GM18858 (cell line): ENCODE measurements at regions not wholly inside any gene's neighbourhood (a gene's known extent, or its start where the extent isn't known, plus 50 kb on each side); places are given as distances from the start of the nearest gene placed in this dataset.

ENCODE experiments used
- ATAC-seq: cut with Tn5 transposase; IDR thresholded peaks from one replicate; pipeline ENCODE4 v1.9.1; 2021; ENCODE audit not compliant: unreplicated experiment

- ATAC-seq, result no peak
These were observed 440.0 kb upstream of the PROK2 start for GRCh38 chr3:72224804-72225509.

GRCh38 chr3:72223628-72224027 lies 438.7 kb upstream of the PROK2 start:
- ATAC-seq, result no peak

GRCh38 chr3:72223116-72223515 lies 438.2 kb upstream of the PROK2 start:
- ATAC-seq, result no peak

GRCh38 chr3:72222410-72222809 lies 437.5 kb upstream of the PROK2 start:
- no peak for ATAC-seq

- no peak for ATAC-seq
These were observed 436.0 kb upstream of the PROK2 start for GRCh38 chr3:72220946-72221345.

- no peak for ATAC-seq
These were observed 434.8 kb upstream of the PROK2 start for GRCh38 chr3:72219752-72220151.

- ATAC-seq, result no peak
These were observed 432.6 kb upstream of the PROK2 start for GRCh38 chr3:72217570-72217969.

GRCh38 chr3:72214066-72214951 lies 429.4 kb upstream of the PROK2 start:
- no peak for ATAC-seq

- no peak for ATAC-seq
These were observed 428.5 kb upstream of the PROK2 start for GRCh38 chr3:72213296-72214065.

- no peak for ATAC-seq
These were observed 427.4 kb upstream of the PROK2 start for GRCh38 chr3:72212396-72212795.

GRCh38 chr3:72210261-72210660 lies 425.3 kb upstream of the PROK2 start:
- ATAC-seq, result no peak

GRCh38 chr3:72205297-72205826 lies 420.4 kb upstream of the PROK2 start:
- ATAC-seq, result no peak

- no peak for ATAC-seq
These were observed 419.5 kb upstream of the PROK2 start for GRCh38 chr3:72204452-72204851.

- no peak for ATAC-seq
These were observed 418.8 kb upstream of the PROK2 start for GRCh38 chr3:72203613-72204349.

GRCh38 chr3:72203105-72203504 lies 418.2 kb upstream of the PROK2 start:
- no peak for ATAC-seq

GRCh38 chr3:72200332-72200731 lies 415.4 kb upstream of the PROK2 start:
- no peak for ATAC-seq

- no peak for ATAC-seq
These were observed 414.6 kb upstream of the PROK2 start for GRCh38 chr3:72199530-72199929.

- ATAC-seq, result no peak
These were observed 411.5 kb upstream of the PROK2 start for GRCh38 chr3:72196377-72196929.

GRCh38 chr3:72195895-72196294 lies 410.9 kb upstream of the PROK2 start:
- ATAC-seq, result no peak

GRCh38 chr3:72194458-72194857 lies 409.5 kb upstream of the PROK2 start:
- no peak for ATAC-seq
